GM19025 (cell line): ENCODE measurements at regions not wholly inside any gene's neighbourhood (a gene's known extent, or its start where the extent isn't known, plus 50 kb on each side); places are given as distances from the start of the nearest gene placed in this dataset.

Source experiments
- ATAC-seq: cut with Tn5 transposase; IDR thresholded peaks from one replicate; pipeline ENCODE4 v1.9.1; 2021; ENCODE audit warnings: mild to moderate bottlenecking, low read depth, moderate library complexity; ENCODE audit not compliant: unreplicated experiment

DNA sequence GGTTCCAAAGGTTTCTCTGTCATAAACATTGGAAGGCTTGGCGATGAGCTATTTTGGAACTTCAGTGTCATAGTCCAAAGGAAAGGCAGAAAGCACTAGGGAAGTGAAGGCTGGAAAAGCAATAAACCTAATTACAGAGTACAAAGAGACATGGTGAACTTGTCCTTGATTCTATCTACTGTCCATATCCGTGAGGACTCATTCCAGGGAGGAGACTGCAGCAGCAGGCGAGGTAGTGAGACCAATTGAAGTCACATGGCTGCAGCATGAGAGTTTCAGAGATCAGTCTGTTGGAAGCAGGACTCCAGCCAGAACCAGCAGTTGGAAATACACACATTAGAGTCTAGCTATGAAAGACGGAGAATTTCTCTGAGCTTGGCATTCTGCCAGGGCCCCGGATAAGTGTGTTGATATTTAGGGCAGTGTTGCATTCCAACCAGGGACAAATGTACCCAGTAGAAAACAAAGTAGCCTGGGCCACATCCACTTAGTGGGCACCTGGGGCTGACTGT, 54.1 kb upstream of the ARHGAP42 start:
- ATAC-seq = no peak

DNA sequence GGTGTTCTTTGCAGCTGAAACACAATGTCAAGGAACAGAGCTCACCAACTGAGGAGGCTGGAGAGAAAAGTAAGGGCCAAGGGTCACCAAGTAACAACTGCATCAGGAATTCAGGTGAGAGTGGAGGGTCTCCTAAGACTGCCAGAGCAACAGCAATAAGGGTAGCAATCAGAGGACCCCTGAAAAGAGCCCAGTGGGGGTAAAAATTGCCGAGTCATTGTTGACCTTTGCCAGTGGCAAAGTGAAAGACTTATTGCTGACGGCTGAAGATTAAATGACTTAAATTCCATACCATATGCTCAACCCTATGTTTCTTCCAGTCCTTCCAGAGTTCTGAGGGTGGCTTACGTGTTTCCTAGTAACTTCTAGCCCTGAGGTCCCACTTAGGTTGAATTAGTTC, 51.9 kb upstream of the ARHGAP42 start:
- ATAC-seq = no peak

DNA sequence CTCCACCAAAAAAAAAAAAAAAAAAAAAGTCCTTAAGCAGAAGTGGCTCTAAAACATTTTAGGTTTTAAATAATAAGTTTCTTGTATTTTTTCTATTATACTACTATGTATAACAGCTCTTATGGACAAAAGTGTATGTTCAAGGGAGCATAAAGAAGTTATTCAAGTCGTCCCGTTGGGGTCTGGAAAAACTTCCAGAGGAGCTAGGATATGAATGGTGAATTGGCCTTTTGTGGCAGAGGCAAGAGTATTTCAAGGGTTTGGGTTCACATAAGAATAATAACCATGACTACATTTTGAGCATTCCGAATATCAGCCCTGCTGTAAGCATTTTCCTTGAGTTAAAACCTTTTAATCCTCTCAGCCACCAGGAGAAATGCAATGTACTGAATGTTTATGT, 50.6 kb upstream of the ARHGAP42 start:
- no peak for ATAC-seq
